Spleen (tissue), 11 donors: ENCODE measurements at regions not wholly inside any gene's neighbourhood (a gene's known extent, or its start where the extent isn't known, plus 50 kb on each side); places are given as distances from the start of the nearest gene placed in this dataset.

Source experiments
- DNase-seq: peaks from one replicate; pipeline ENCODE4 v3.0.0-alpha.2; 2020
- H3K27ac ChIP-seq, 8 donors: fragments of 200-600 bp; sonication (generic) in 7 of 8; 1 replicate in 4 of 8; 2 replicates in 4 of 8; pipeline versions ENCODE4 v1.5.0 to v1.8.0; 2016 to 2021; ENCODE audit warnings: inconsistent platforms in 4 of 8, mild to moderate bottlenecking in 4 of 8, moderate library complexity in 1 of 8
- H3K27me3 ChIP-seq, 7 donors: fragments of 200-600 bp; sonication (generic) in 6 of 7; replicated peaks in 1 of 7; 1 replicate in 4 of 7; 2 replicates in 3 of 7; pipeline versions ENCODE4 v1.5.0 to v1.8.0; 2016 to 2021; ENCODE audit warnings: inconsistent platforms in 3 of 7, mild to moderate bottlenecking in 1 of 7
- H3K36me3 ChIP-seq, 6 donors: fragments of 200-600 bp; sonication (generic) in 5 of 6; 1 replicate in 4 of 6; 2 replicates in 2 of 6; pipeline versions ENCODE4 v1.5.0 to v1.8.0; 2016 to 2021; ENCODE audit warnings: inconsistent platforms in 2 of 6
- H3K4me1 ChIP-seq, 6 donors: fragments of 200-600 bp; sonication (generic) in 5 of 6; 1 replicate in 3 of 6; 2 replicates in 3 of 6; pipeline versions ENCODE4 v1.5.0 to v1.8.0; 2016 to 2021; ENCODE audit warnings: inconsistent platforms in 3 of 6
- H3K4me3 ChIP-seq, 8 donors: fragments of 200-600 bp; sonication (generic) in 7 of 8; 1 replicate in 4 of 8; 2 replicates in 4 of 8; pipeline versions ENCODE4 v1.5.0 to v1.8.0; 2016 to 2021; ENCODE audit warnings: inconsistent platforms in 4 of 8, mild to moderate bottlenecking in 4 of 8, moderate library complexity in 2 of 8
- H3K9me3 ChIP-seq, 8 donors: fragments of 200-600 bp; sonication (generic) in 7 of 8; 1 replicate in 4 of 8; 2 replicates in 4 of 8; pipeline versions ENCODE4 v1.5.0 to v1.8.0; 2016 to 2021; ENCODE audit warnings: inconsistent platforms in 4 of 8
- CTCF ChIP-seq, 11 experiments: fragments of 200-600 bp in 7 of 11; fragments of 450-650 bp in 4 of 11; sonication (generic) in 4 of 11; IDR thresholded peaks in 8 of 11; conservative IDR thresholded peaks in 3 of 11; 1 replicate in 7 of 11; 2 replicates in 4 of 11; pipeline versions ENCODE4 v1.4.0 to v1.8.0; 2016 to 2021; ENCODE audit warnings: antibody characterized with exemption in 11 of 11, inconsistent platforms in 4 of 11, mild to moderate bottlenecking in 1 of 11
- POLR2A ChIP-seq, 3 donors: fragments of 450-650 bp; IDR thresholded peaks; one replicate each; pipeline ENCODE4 v1.5.1; 2017; ENCODE audit warnings: antibody characterized with exemption in 3 of 3, mild to moderate bottlenecking in 1 of 3
- POLR2AphosphoS5 ChIP-seq, 3 donors: sonication (generic); formaldehyde crosslinking; IDR thresholded peaks; one replicate each; pipeline ENCODE4 v1.5.1; 2017; ENCODE audit warnings: antibody characterized with exemption in 3 of 3
- WGBS, 5 donors: extraction: QIAGEN DNeasy Blood & Tissue Kit in 3 of 5; methylation state at CpG; one replicate each; pipeline versions ENCODE4 v1.1.5 to v1.1.7; 2013 to 2018; 5-methylcytosine and 5-hydroxymethylcytosine counted together
- intact Hi-C: fragments of 100-400 bp; cut with DNase I; formaldehyde crosslinking; loops from one replicate; pipeline ENCODE4 v1.15.0; 2023; ENCODE audit warnings: low total_unique reads
- donor health status: healthy with polysubstance abuse.
- donor health status: DM: no; HTN: no; CAD: no; lungs with moderate emphysema.
- donor health status: DM: no; HTN: no; CAD: no.
- donor health status: Bipolar disorder and iron deficiency.
- donor health status: healthy.
- donor health status: DM: no; HTN: no; CAD: no.
- donor health status: DM: yes; HTN: yes; CAD: no.

GRCh38 chr5:109938453-109938852 is 248.7 kb downstream of the MAN2A1 start:
- TF ChIP-seq POLR2A (IDR thresholded peaks at IDR 0.05) (no peak), POLR2AphosphoS5 (IDR thresholded peaks at IDR 0.05) (no peak), CTCF (IDR thresholded peaks at IDR 0.05 in 8 of 11, conservative IDR thresholded peaks at IDR 0.05 in 3 of 11) (no peak)
- Histone ChIP-seq H3K4me3 (no peak overlapping the region), H3K27ac (no peak overlapping the region), H3K9me3 (peaks cover 0 to 21% (median 10%) of the 10 kb centered on the region in 8 donors), H3K36me3 (no peaks in the 10 kb centered on the region), H3K27me3 (no peaks in the 10 kb centered on the region), H3K4me1 (no peaks in the 10 kb centered on the region)
- intact Hi-C loops = no loop called here
- no peak for DNase-seq
- 57 to 88% (median 82%) methylated on average over 2 of the region's 2 CpGs for WGBS, 5 donors

GRCh38 chr5:109939116-109939682 is 249.5 kb downstream of the MAN2A1 start:
- no peaks in the 10 kb centered on the region for H3K27me3 ChIP-seq
- intact Hi-C loops = no loop called here
- WGBS, 5 donors = 80 to 89% (median 84%) methylated on average over 7 of the region's 7 CpGs
- H3K4me3 ChIP-seq = no peak overlapping the region
- H3K36me3 ChIP-seq = no peaks in the 10 kb centered on the region
- H3K9me3 ChIP-seq = peaks cover 0 to 21% (median 10%) of the 10 kb centered on the region in 8 donors
- no peak for DNase-seq
- no peaks in the 10 kb centered on the region for H3K4me1 ChIP-seq
- H3K27ac ChIP-seq = no peak overlapping the region
- TF ChIP-seq POLR2A (IDR thresholded peaks at IDR 0.05) (no peak), POLR2AphosphoS5 (IDR thresholded peaks at IDR 0.05) (no peak), CTCF (IDR thresholded peaks at IDR 0.05 in 8 of 11, conservative IDR thresholded peaks at IDR 0.05 in 3 of 11) (no peak)

- intact Hi-C loops = no loop called here
- DNase-seq = no peak
- Histone ChIP-seq H3K36me3 (no peaks in the 10 kb centered on the region), H3K4me1 (no peaks in the 10 kb centered on the region), H3K27me3 (no peaks in the 10 kb centered on the region), H3K9me3 (peaks cover 0 to 21% (median 10%) of the 10 kb centered on the region in 8 donors), H3K27ac (no peak overlapping the region), H3K4me3 (no peak overlapping the region)
- TF ChIP-seq POLR2AphosphoS5 (IDR thresholded peaks at IDR 0.05) = no peak
- TF ChIP-seq CTCF (IDR thresholded peaks at IDR 0.05 in 8 of 11, conservative IDR thresholded peaks at IDR 0.05 in 3 of 11) = no peak
- no peak for TF ChIP-seq POLR2A (IDR thresholded peaks at IDR 0.05)
- 65 to 86% (median 77%) methylated on average over 1 of the region's 1 CpG for WGBS, 5 donors
Observed at GRCh38 chr5:109942646-109943045, 252.9 kb downstream of the MAN2A1 start.

GRCh38 chr5:109943701-109944235 is 254.0 kb downstream of the MAN2A1 start:
- H3K4me1 ChIP-seq = no peaks in the 10 kb centered on the region
- intact Hi-C loops = no loop called here
- no peak overlapping the region for H3K4me3 ChIP-seq
- no peak for TF ChIP-seq POLR2A (IDR thresholded peaks at IDR 0.05)
- TF ChIP-seq CTCF (IDR thresholded peaks at IDR 0.05 in 8 of 11, conservative IDR thresholded peaks at IDR 0.05 in 3 of 11) = no peak
- no peak for TF ChIP-seq POLR2AphosphoS5 (IDR thresholded peaks at IDR 0.05)
- peaks cover 0 to 21% (median 10%) of the 10 kb centered on the region in 8 donors for H3K9me3 ChIP-seq
- H3K27ac ChIP-seq = no peak overlapping the region
- DNase-seq = no peak
- WGBS, 5 donors = 69 to 76% (median 73%) methylated on average over 3 of the region's 3 CpGs
- no peaks in the 10 kb centered on the region for H3K27me3 ChIP-seq
- H3K36me3 ChIP-seq = no peaks in the 10 kb centered on the region
